Psoas muscle (tissue), 7 donors: ENCODE measurements at regions not wholly inside any gene's neighbourhood (a gene's known extent, or its start where the extent isn't known, plus 50 kb on each side); places are given as distances from the start of the nearest gene placed in this dataset.

Experiments used
- ATAC-seq, 4 donors: fragments of 200-7000 bp; cut with Tn5 transposase; one replicate each; pipeline ENCODE4 v1.9.1; 2020; ENCODE audit warnings: moderate library complexity in 3 of 4, mild to moderate bottlenecking in 2 of 4
- DNase-seq, 2 donors: peaks; one replicate each; pipeline ENCODE4 v3.0.0-alpha.2; 2020
- H3K27ac ChIP-seq: fragments of 200-600 bp; one replicate; pipeline ENCODE4 v1.8.0; 2022
- H3K27me3 ChIP-seq, 3 donors: fragments of 200-600 bp in 1 of 3; one replicate each; pipeline versions ENCODE4 v1.6.1 to v1.8.0; 2013 to 2022; ENCODE audit warnings: low read length in 2 of 3, mild to moderate bottlenecking in 2 of 3, moderate library complexity in 1 of 3; ENCODE audit not compliant: insufficient read depth in 3 of 3
- H3K36me3 ChIP-seq, 2 donors: fragments of 200-600 bp in 1 of 2; one replicate each; pipeline versions ENCODE4 v1.6.1 to v1.8.0; 2013 to 2022; ENCODE audit warnings: low read depth in 1 of 2, mild to moderate bottlenecking in 1 of 2, moderate library complexity in 1 of 2; ENCODE audit not compliant: insufficient read depth in 1 of 2
- H3K4me1 ChIP-seq: fragments of 200-600 bp; one replicate; pipeline ENCODE4 v1.8.0; 2022
- H3K4me3 ChIP-seq: fragments of 200-600 bp; one replicate; pipeline ENCODE4 v1.8.0; 2022; ENCODE audit warnings: mild to moderate bottlenecking
- H3K9me3 ChIP-seq: fragments of 200-600 bp; one replicate; pipeline ENCODE4 v1.8.0; 2022
- CTCF ChIP-seq: fragments of 200-600 bp; IDR thresholded peaks from one replicate; pipeline ENCODE4 v1.8.0; 2022; ENCODE audit warnings: antibody characterized with exemption
- WGBS, 3 donors: extraction: QIAGEN DNeasy Blood & Tissue Kit; methylation state at CpG; one replicate each; pipeline versions ENCODE4 v1.1.6 to v1.1.7; 2013; 5-methylcytosine and 5-hydroxymethylcytosine counted together
- intact Hi-C, 2 donors: fragments of 100-400 bp; cut with DNase I; formaldehyde crosslinking; loops; one replicate each; pipeline versions ENCODE4 v1.11.0 to v1.14.2; 2022
- donor health status: healthy with polysubstance abuse.
- donor health status: DM: no; HTN: no; CAD: no; lungs with moderate emphysema.
- donor health status: Bipolar disorder and iron deficiency.
- donor health status: healthy.
- donor health status: DM: yes; HTN: yes; CAD: no.
- donor health status: DM: no; HTN: no; CAD: no.
- donor health status: DM: yes; HTN: yes; CAD: no.

GRCh38 chr10:36163827-36164226 lies 521.7 kb upstream of the FZD8 start:
- DNase-seq = no peak
- intact Hi-C loops = no loop called here
- no peak for TF ChIP-seq CTCF

GRCh38 chr10:36157486-36157885 lies 515.4 kb upstream of the FZD8 start:
- Histone ChIP-seq H3K27me3 (no peaks in the 10 kb centered on the region), H3K9me3 (no peaks in the 10 kb centered on the region), H3K4me1 (no peaks in the 10 kb centered on the region), H3K36me3 (no peaks in the 10 kb centered on the region), H3K27ac (no peak overlapping the region), H3K4me3 (no peak overlapping the region)
- WGBS, 3 donors = 67 to 76% (median 68%) methylated on average over 3 of the region's 3 CpGs
- intact Hi-C loops = no loop called here
- no peak for ATAC-seq
- DNase-seq = no peak
- TF ChIP-seq CTCF = no peak

More at GRCh38 chr10:36163827-36164226, 521.7 kb upstream of the FZD8 start:
- Histone ChIP-seq H3K27ac (no peak overlapping the region), H3K4me1 (no peaks in the 10 kb centered on the region), H3K36me3 (no peaks in the 10 kb centered on the region), H3K9me3 (no peaks in the 10 kb centered on the region), H3K4me3 (no peak overlapping the region), H3K27me3 (no peaks in the 10 kb centered on the region)
- no peak for ATAC-seq
- whole genome bisulfite sequencing, 3 donors = 63 to 71% (median 63%) methylated on average over 2 of the region's 2 CpGs

DNA sequence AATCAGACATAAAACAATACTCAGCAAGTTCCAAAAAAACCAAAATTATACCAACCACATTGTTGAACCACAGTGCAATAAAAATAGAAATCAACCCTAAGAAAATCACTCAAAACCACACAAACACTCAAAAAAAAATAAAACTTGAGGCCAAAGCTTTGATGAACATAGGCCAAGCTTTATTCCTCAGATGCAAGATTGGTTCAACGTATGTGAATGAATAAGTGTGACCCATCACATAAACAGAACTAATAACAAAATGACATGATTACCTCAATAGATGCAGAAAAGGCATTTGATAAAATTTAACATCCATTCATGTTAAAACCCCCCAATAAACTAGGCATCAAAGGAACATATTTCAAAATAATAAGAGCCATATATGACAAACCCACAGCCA lies 506.1 kb upstream of the FZD8 start:
- DNase-seq = no peak
- TF ChIP-seq CTCF = no peak
- 88 to 96% (median 91%) methylated on average over 1 of the region's 1 CpG for WGBS, 3 donors
- Histone ChIP-seq H3K4me1 (no peaks in the 10 kb centered on the region), H3K4me3 (no peak overlapping the region), H3K27me3 (no peaks in the 10 kb centered on the region), H3K9me3 (no peaks in the 10 kb centered on the region), H3K27ac (no peak overlapping the region), H3K36me3 (no peaks in the 10 kb centered on the region)
- intact Hi-C loops = no loop called here
- ATAC-seq = no peak

GRCh38 chr10:36147529-36147928 lies 505.4 kb upstream of the FZD8 start:
- no peaks in the 10 kb centered on the region for H3K9me3 ChIP-seq
- H3K4me1 ChIP-seq = no peaks in the 10 kb centered on the region
- no peak overlapping the region for H3K4me3 ChIP-seq
- DNase-seq (no peak), ATAC-seq (no peak)
- no peaks in the 10 kb centered on the region for H3K36me3 ChIP-seq
- intact Hi-C loops = no loop called here
- H3K27me3 ChIP-seq = no peaks in the 10 kb centered on the region
- no peak overlapping the region for H3K27ac ChIP-seq
- no peak for TF ChIP-seq CTCF

- H3K4me1 ChIP-seq = no peaks in the 10 kb centered on the region
- H3K9me3 ChIP-seq = no peaks in the 10 kb centered on the region
- no peak overlapping the region for H3K4me3 ChIP-seq
- peak overlapping the region; percentile 37 for H3K27ac ChIP-seq
- TF ChIP-seq CTCF = no peak
- H3K36me3 ChIP-seq = no peaks in the 10 kb centered on the region
- ATAC-seq = peak in 1 of 4 donors; percentile 13
- WGBS, 3 donors = 43 to 48% (median 46%) methylated on average over 7 of the region's 7 CpGs
- peak in 1 of 2 donors; percentile 53 for DNase-seq
- intact Hi-C loops = no loop called here
- H3K27me3 ChIP-seq = no peaks in the 10 kb centered on the region
Observed at GRCh38 chr10:36141856-36142560, 499.9 kb upstream of the FZD8 start.
